22Rv1 (cell line): ENCODE measurements at regions not wholly inside any gene's neighbourhood (a gene's known extent, or its start where the extent isn't known, plus 50 kb on each side); places are given as distances from the start of the nearest gene placed in this dataset.

Source experiments
- H3K27ac ChIP-seq: fragments of 450-650 bp; 2 replicates; pipeline ENCODE4 v1.5.1; 2017
- ZFX ChIP-seq: fragments of 450-650 bp; IDR thresholded peaks from 2 replicates; pipeline ENCODE4 v1.6.1; 2017; ENCODE audit warnings: antibody characterized with exemption, borderline replicate concordance
- TF ChIP-seq, protein P1 (sequence below): fragments of 450-650 bp; IDR thresholded peaks from 2 replicates; pipeline ENCODE4 v1.5.1; 2017; ENCODE audit warnings: mild to moderate bottlenecking

DNA sequence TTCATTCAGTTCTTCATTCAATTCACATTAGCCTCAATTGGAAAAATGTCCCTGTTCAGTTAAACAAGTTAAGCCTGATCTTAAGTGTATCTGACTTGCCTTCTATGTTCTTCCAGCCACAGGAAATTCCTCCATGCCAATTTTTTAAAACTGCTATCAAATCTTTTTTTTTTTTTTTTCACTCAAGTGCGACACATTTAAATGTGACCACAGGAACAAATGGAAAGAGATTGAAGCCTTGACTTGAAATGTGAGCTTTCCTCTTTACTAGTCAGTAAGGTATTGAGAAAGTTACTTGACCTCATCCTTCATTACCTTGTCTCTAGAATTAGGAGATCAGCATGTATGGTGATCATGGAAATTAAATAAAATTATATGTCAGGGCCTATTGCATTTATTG lies 165.1 kb downstream of the SLIT2 start:
- TF ChIP-seq, protein P1, sequence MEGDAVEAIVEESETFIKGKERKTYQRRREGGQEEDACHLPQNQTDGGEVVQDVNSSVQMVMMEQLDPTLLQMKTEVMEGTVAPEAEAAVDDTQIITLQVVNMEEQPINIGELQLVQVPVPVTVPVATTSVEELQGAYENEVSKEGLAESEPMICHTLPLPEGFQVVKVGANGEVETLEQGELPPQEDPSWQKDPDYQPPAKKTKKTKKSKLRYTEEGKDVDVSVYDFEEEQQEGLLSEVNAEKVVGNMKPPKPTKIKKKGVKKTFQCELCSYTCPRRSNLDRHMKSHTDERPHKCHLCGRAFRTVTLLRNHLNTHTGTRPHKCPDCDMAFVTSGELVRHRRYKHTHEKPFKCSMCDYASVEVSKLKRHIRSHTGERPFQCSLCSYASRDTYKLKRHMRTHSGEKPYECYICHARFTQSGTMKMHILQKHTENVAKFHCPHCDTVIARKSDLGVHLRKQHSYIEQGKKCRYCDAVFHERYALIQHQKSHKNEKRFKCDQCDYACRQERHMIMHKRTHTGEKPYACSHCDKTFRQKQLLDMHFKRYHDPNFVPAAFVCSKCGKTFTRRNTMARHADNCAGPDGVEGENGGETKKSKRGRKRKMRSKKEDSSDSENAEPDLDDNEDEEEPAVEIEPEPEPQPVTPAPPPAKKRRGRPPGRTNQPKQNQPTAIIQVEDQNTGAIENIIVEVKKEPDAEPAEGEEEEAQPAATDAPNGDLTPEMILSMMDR = no peak
- TF ChIP-seq ZFX = no peak

DNA sequence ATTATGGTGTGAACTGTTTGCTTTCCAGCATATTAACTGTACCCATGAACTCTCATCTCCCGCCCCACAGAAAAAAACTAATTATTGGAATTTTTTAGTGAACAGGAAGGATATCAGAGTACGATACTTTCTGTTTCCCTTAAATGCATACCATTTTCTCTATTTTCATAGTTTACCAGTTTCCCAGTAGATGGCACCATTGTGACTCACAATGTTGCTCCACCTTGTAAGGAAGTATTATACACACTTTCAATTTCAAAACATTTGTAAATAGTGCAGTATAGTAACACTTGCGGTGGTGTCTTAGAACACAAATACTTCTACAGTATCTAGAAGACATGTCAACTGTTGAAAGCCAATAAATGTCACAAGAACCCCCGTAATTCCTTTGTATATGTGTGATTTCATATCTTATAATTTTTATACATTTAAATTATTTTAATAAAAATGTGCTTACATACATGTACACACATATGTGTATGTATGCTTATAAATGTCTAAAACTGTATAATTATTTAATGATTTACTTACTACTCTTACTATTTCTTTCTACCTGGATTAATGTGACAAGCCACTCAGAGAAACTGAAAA lies 167.3 kb downstream of the SLIT2 start:
- no peak overlapping the region for H3K27ac ChIP-seq
- no peak for TF ChIP-seq ZFX
- TF ChIP-seq, protein P1 = peak; percentile 79

More for the DNA sequence above, 165.1 kb downstream of the SLIT2 start:
- H3K27ac ChIP-seq = no peak overlapping the region

DNA sequence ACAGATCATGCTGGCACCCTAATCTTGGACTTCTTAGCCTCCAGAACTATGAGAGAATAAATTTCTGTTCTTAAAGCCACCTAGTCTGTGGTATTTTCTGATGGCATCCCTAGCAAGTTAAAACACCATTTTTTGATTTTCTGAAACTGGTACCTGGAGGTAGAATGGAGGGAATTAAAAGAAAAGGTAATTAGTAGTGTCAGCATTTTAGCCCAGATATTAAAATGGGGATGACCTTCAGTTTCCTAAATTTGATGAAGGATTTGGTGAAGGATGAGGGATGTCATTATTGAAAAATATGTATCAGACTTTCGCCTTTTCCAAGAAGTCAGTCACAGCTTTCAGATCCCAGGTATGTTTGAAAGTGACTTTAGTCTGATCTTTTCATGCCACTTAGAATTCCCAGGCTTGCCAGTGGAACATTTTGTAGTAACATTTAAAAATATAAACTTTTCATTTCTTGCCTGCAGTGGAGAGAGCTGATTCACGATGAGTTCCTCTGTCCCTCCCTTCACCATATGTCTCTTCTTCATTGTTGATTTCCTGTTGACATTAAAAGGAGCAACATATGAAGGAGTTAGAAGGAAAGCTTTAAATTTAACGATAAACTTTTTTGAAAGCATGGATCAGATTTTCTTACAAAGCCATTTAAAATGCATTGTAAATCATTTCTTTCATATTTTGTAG lies 169.4 kb downstream of the SLIT2 start:
- H3K27ac ChIP-seq = no peak overlapping the region
- TF ChIP-seq, protein P1 = no peak
- no peak for TF ChIP-seq ZFX

DNA sequence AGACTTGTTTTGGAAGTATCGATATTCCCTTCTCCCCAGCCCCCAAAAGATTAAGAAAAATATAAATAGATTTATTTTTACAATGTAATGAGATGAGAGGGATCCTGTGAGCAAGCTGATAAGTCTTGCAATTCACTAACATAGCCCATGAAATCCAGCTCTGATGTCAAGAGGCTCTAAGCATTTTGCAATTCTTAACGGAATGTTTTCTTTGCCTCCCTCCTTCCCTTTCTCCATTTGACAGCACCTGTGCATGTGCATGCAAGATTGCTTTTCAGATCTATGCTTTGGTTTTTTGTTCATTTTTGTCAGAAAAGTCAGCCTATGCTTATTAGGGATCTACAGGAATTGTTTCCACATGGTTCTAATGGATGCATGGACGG lies 169.9 kb downstream of the SLIT2 start:
- TF ChIP-seq, protein P1 = no peak
- TF ChIP-seq ZFX = no peak
- no peak overlapping the region for H3K27ac ChIP-seq

DNA sequence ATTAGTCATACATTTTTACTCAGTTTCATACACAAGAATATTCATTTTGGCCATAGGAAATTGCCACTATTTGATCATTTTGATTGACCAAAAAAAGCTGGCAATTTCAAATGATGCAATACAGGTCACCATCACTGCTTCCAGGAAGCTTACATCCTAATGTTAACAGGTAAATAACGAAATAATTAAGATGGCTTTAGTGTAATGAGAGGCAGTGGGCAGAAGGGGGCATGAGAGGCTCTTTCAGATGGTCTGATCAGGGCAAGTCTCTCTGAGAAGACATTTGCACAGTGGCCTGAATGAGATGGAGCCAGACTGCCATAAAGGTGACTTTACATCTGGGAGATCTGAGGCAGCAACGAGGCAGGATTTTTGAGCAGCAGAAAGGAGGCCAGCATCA lies 170.7 kb downstream of the SLIT2 start:
- TF ChIP-seq ZFX = no peak
- TF ChIP-seq, protein P1 = peak; percentile 86
- no peak overlapping the region for H3K27ac ChIP-seq

DNA sequence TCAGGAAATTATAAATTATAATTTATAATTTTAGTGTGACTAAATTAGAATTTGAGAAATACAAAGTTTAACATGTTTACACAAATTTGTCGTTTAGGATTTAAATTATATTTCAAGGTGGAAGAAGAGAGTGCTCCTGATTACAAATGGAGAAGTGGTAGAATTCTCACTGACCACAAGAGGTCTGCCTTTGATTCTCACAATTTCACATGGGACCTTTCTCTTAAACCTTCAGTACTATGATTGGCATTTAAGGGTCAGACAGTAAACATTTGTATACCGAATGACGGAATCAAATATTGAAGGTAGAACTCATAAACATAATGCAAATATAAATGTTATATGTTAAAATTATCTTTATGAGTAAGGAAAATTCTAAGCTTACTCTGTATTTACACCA lies 171.7 kb downstream of the SLIT2 start:
- no peak overlapping the region for H3K27ac ChIP-seq
- TF ChIP-seq ZFX = no peak
- TF ChIP-seq, protein P1 = peak; percentile 41

DNA sequence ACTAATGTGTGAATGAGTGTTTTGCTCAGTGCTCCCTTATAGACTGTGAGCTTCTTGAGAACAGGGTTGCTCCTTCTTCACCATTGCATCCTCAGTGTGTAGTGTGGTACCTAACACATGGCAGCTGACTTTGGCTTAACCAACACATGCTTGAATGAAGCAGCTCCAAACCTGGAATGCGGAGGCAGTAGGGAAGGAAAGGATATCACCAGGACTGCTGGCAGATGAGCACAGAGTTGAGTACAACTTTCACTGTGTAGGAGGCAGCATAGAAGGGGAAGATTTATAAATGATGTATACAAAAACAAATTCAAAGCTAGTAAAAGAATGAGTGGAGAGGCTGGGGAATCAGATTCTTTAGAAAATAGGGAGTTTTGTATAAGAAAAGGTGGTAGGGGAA lies 174.3 kb downstream of the SLIT2 start:
- no peak for TF ChIP-seq ZFX
- TF ChIP-seq, protein P1 = no peak
- no peak overlapping the region for H3K27ac ChIP-seq
